GM12878 (cell line): ENCODE measurements at regions not wholly inside any gene's neighbourhood (a gene's known extent, or its start where the extent isn't known, plus 50 kb on each side); places are given as distances from the start of the nearest gene placed in this dataset.

Experiments
- ATAC-seq: fragments of 200-7000 bp; cut with Tn5 transposase; 3 replicates; pipeline ENCODE4 v1.9.1; 2020; ENCODE audit warnings: mild to moderate bottlenecking, moderate library complexity
- BruUV-seq: library from RNA; stranded (reverse); fragments of 400-500 nt; replicated peaks from 2 replicates; lab custom pipeline; 2021; lab: Mats Ljungman, UMichigan
- CTCF ChIA-PET: fragments of 300-600 bp; sonication (Branson Sonifier 250); formaldehyde crosslinking; extraction: SDS; loops from one replicate; lab custom pipeline; 2021; ENCODE audit warnings: inconsistent platforms; lab: Yijun Ruan, JAX
- POLR2A ChIA-PET: fragments of 350-600 bp; formaldehyde crosslinking; extraction: SDS; loops from one replicate; lab custom pipeline; 2021; ENCODE audit warnings: inconsistent platforms; lab: Charles Lee
- RAD21 ChIA-PET: fragments of 300-600 bp; sonication (Branson Sonifier 250); formaldehyde crosslinking; loops from one replicate; lab custom pipeline; 2023; ENCODE audit warnings: antibody characterized with exemption; ENCODE audit not compliant: unreplicated experiment; lab: Charles Lee
- SMC1A ChIA-PET: fragments of 300-600 bp; sonication (Branson Sonifier 250); formaldehyde crosslinking; loops from one replicate; lab custom pipeline; 2023; ENCODE audit not compliant: unreplicated experiment, uncharacterized antibody; lab: Charles Lee
- DNase-seq: peaks from one replicate; pipeline ENCODE4 v3.0.0-alpha.2; 2011; ENCODE audit warnings: low read depth, low spot score
- FAIRE-seq: peaks from 3 replicates; lab custom pipeline; 2011; peaks lifted over from hg19 to GRCh38; lab: Jason Lieb, UNC
- H2AFZ ChIP-seq: 2 replicates; pipeline ENCODE4 v1.6.0; 2011; ENCODE audit warnings: low read depth, low read length, control low read depth; ENCODE audit not compliant: control insufficient read depth
- H3K27ac ChIP-seq: 2 replicates; pipeline ENCODE4 v1.5.1; 2011; ENCODE audit warnings: control low read depth; ENCODE audit not compliant: control insufficient read depth, insufficient read depth
- H3K27me3 ChIP-seq, 2 experiments: replicated peaks in 1 of 2; 2 replicates each; pipeline versions ENCODE4 v1.6.0 to v1.6.1; 2011; ENCODE audit warnings: low read length in 1 of 2; ENCODE audit not compliant: control insufficient read depth in 2 of 2, insufficient read depth in 2 of 2
- H3K36me3 ChIP-seq, 2 experiments: 2 replicates each; pipeline ENCODE4 v1.5.1; 2011; ENCODE audit warnings: low read length in 1 of 2; ENCODE audit not compliant: control insufficient read depth in 2 of 2, insufficient read depth in 2 of 2
- H3K4me1 ChIP-seq: 2 replicates; pipeline ENCODE4 v1.6.1; 2011; ENCODE audit warnings: mild to moderate bottlenecking, low read length, moderate library complexity, mixed read lengths; ENCODE audit not compliant: control insufficient read depth, insufficient read depth
- H3K4me2 ChIP-seq: 2 replicates; pipeline ENCODE4 v1.6.0; 2011; ENCODE audit warnings: control low read depth; ENCODE audit not compliant: control insufficient read depth, insufficient read depth
- H3K4me3 ChIP-seq: fragments of 200-600 bp; sonication (generic); 2 replicates; pipeline ENCODE4 v1.5.1; 2016
- H3K79me2 ChIP-seq: 2 replicates; pipeline ENCODE4 v1.6.0; 2011; ENCODE audit warnings: low read length; ENCODE audit not compliant: control insufficient read depth, insufficient read depth
- H3K9ac ChIP-seq: 2 replicates; pipeline ENCODE4 v1.8.0; 2011; ENCODE audit warnings: low read length, control low read depth, mixed read lengths; ENCODE audit not compliant: control insufficient read depth, insufficient read depth
- H3K9me3 ChIP-seq: replicated peaks from 3 replicates; pipeline ENCODE4 v1.5.1; 2011; ENCODE audit warnings: mild to moderate bottlenecking, low read length; ENCODE audit not compliant: control insufficient read depth, insufficient read depth
- H4K20me1 ChIP-seq: 2 replicates; pipeline ENCODE4 v1.6.0; 2011; ENCODE audit not compliant: control insufficient read depth, insufficient read depth
- BMI1 ChIP-seq: fragments of 450-650 bp; IDR thresholded peaks from 2 replicates; pipeline ENCODE4 v1.6.1; 2016; ENCODE audit warnings: mild to moderate bottlenecking, moderate library complexity, borderline replicate concordance
- CBFB ChIP-seq: IDR thresholded peaks from 2 replicates; pipeline ENCODE4 v1.6.1; 2016; ENCODE audit warnings: antibody characterized with exemption, low read depth
- DPF2 ChIP-seq: fragments of 450-650 bp; IDR thresholded peaks from 2 replicates; pipeline ENCODE4 v1.6.1; 2017; ENCODE audit warnings: mild to moderate bottlenecking
- EED ChIP-seq: sonication (generic); IDR thresholded peaks from 2 replicates; pipeline ENCODE4 v1.6.1; 2016; ENCODE audit warnings: antibody characterized with exemption, low read depth
- EZH2 ChIP-seq: IDR thresholded peaks from 2 replicates; pipeline ENCODE4 v1.6.1; 2012; ENCODE audit warnings: low read depth, mild to moderate bottlenecking, control low read depth, inconsistent platforms, low read length, borderline replicate concordance; ENCODE audit not compliant: control insufficient read depth
- NFXL1 ChIP-seq: fragments of 450-650 bp; IDR thresholded peaks from 2 replicates; pipeline ENCODE4 v1.6.1; 2017; ENCODE audit warnings: antibody characterized with exemption, mild to moderate bottlenecking, borderline replicate concordance
- NR2C1 ChIP-seq: fragments of 450-650 bp; IDR thresholded peaks from 2 replicates; pipeline ENCODE4 v1.6.1; 2017; ENCODE audit warnings: antibody characterized with exemption, mild to moderate bottlenecking, moderate library complexity
- RAD51 ChIP-seq: fragments of 450-650 bp; IDR thresholded peaks from 2 replicates; pipeline ENCODE4 v1.6.1; 2016; ENCODE audit warnings: moderate library complexity, mild to moderate bottlenecking, inconsistent platforms
- RFX5 ChIP-seq: IDR thresholded peaks from 2 replicates; pipeline ENCODE4 v1.6.1; 2011; ENCODE audit warnings: low read depth, low read length, improper control_type of control experiment
- SIN3A ChIP-seq: IDR thresholded peaks from 2 replicates; pipeline ENCODE4 v1.6.1; 2012; ENCODE audit warnings: low read depth, low read length, improper control_type of control experiment
- WGBS: methylation state at CpG from one replicate; pipeline ENCODE4 v1.1.6; 2016; ENCODE audit warnings: low lambda C conversion rate; ENCODE audit not compliant: insufficient replicate concordance, insufficient coverage; ENCODE audit errors: missing lambda C conversion rate; 5-methylcytosine and 5-hydroxymethylcytosine counted together
- in situ Hi-C: fragments of 300-500 bp; cut with MboI; formaldehyde crosslinking; loops from 9 replicates; pipeline ENCODE4 v1.14.3; 2018; ENCODE audit warnings: mixed read lengths
- intact Hi-C: fragments of 100-400 bp; cut with micrococcal nuclease; formaldehyde crosslinking; loops from one replicate; pipeline ENCODE4 v1.14.2; 2022; ENCODE audit not compliant: unreplicated experiment
- TF ChIP-seq, protein P1 (sequence below): fragments of 450-650 bp; IDR thresholded peaks from 2 replicates; pipeline ENCODE4 v1.6.1; 2014; ENCODE audit warnings: mild to moderate bottlenecking
- TF ChIP-seq, protein P2 (sequence below): fragments of 450-650 bp; IDR thresholded peaks from 2 replicates; pipeline ENCODE4 v1.6.1; 2017; ENCODE audit warnings: antibody characterized with exemption, mild to moderate bottlenecking, moderate library complexity
- TF ChIP-seq, protein P3 (sequence below), 3 experiments: IDR thresholded peaks in 2 of 3; conservative IDR thresholded peaks in 1 of 3; 2 replicates each; pipeline ENCODE4 v1.5.1; 2011; ENCODE audit warnings: low read depth in 3 of 3, low read length in 3 of 3, mild to moderate bottlenecking in 3 of 3, control low read depth in 2 of 3, moderate library complexity in 2 of 3, inconsistent platforms in 1 of 3, mixed read lengths in 1 of 3; ENCODE audit not compliant: control insufficient read depth in 2 of 3, insufficient read depth in 1 of 3; ENCODE audit errors: extremely low read depth in 1 of 3

DNA sequence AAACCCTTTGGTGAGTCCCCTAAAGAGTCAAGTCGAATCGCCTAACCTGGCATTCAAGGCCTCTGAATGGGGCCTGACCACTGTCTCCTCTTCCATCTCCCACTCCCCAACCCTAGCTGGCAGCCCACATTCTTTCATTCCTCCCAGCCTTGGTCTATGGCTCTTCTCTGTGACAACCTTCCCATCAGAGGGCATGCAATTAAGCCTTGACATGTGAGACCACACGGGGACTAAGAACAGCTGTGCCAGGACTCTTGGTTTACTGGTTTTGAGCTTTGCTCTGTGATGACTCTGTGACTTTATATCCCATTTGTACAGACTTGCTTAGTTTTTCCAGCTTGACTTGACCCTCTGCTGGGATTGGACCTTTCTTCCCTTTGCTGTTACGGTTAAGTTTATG is 116.6 kb downstream of the BUB3 start:
- intact Hi-C loops = no loop called here
- ChIA-PET POLR2A (no interaction called here), CTCF (interaction anchor here (0.9 to 1.4 kb wide), 2 partner anchors 225 to 228 kb away, joined by 3 read pairs; no protein-coding TSS in a partner anchor), RAD21 (no interaction called here), SMC1A (no interaction called here)
- ATAC-seq = no peak
- Histone ChIP-seq H3K36me3 (no peaks in the 10 kb centered on the region), H2AFZ (no peak overlapping the region), H4K20me1 (no peaks in the 10 kb centered on the region), H3K4me1 (no peaks in the 10 kb centered on the region), H3K27ac (no peak overlapping the region), H3K9ac (no peak overlapping the region), H3K79me2 (no peaks in the 10 kb centered on the region), H3K4me3 (no peak overlapping the region), H3K27me3 (no peaks in the 10 kb centered on the region), H3K4me2 (no peak overlapping the region), H3K9me3 (no peaks in the 10 kb centered on the region; the same call in 2 of the 3 replicates)
- in situ Hi-C loops = no loop called here
- BruUV-seq = no TSS peak
- WGBS = 85% methylated on average over 4 of the region's 4 CpGs
- FAIRE-seq = no peak
- DNase-seq = no peak
- TF ChIP-seq CBFB = no peak
- no peak for TF ChIP-seq NR2C1
- TF ChIP-seq EED = no peak
- TF ChIP-seq RFX5 = no peak
- TF ChIP-seq RAD51 = no peak

DNA sequence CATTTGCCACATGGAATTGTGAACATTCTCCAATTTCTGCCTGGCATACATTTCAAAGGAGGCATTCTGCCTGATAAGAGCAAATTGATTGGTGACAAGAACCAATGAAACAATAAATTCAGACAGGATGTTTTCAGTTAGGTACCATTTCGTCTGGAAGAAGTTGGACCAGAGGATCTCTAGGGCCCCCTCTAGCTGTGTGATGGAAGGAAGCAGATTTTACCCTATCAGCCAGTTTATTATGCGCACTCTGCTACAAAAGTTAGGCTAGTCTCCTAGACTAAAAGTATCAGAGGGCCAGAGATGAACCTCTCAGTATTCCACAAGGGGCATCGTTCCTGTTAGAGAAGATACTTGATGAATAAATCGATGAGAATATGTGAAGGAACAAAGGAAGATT is 118.0 kb downstream of the BUB3 start:
- Histone ChIP-seq H3K27me3 (no peaks in the 10 kb centered on the region), H4K20me1 (no peaks in the 10 kb centered on the region), H3K79me2 (no peaks in the 10 kb centered on the region), H3K9ac (no peak overlapping the region), H3K4me1 (no peaks in the 10 kb centered on the region), H2AFZ (no peak overlapping the region), H3K9me3 (no peaks in the 10 kb centered on the region; the same call in 2 of the 3 replicates), H3K27ac (no peak overlapping the region), H3K4me2 (no peak overlapping the region), H3K4me3 (no peak overlapping the region), H3K36me3 (no peaks in the 10 kb centered on the region)
- DNase-seq = no peak
- in situ Hi-C loops (no loop called here), intact Hi-C loops (no loop called here)
- ChIA-PET SMC1A (no interaction called here), RAD21 (no interaction called here), CTCF (interaction anchor here (1.1 kb wide), 1 partner anchor 107 kb away, joined by 3 read pairs; no protein-coding TSS in a partner anchor), POLR2A (no interaction called here)
- TF ChIP-seq SIN3A (no peak), EZH2 (no peak), RFX5 (no peak), BMI1 (no peak), NFXL1 (no peak), DPF2 (no peak)
- TF ChIP-seq, protein P1, sequence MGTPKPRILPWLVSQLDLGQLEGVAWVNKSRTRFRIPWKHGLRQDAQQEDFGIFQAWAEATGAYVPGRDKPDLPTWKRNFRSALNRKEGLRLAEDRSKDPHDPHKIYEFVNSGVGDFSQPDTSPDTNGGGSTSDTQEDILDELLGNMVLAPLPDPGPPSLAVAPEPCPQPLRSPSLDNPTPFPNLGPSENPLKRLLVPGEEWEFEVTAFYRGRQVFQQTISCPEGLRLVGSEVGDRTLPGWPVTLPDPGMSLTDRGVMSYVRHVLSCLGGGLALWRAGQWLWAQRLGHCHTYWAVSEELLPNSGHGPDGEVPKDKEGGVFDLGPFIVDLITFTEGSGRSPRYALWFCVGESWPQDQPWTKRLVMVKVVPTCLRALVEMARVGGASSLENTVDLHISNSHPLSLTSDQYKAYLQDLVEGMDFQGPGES = no peak
- TF ChIP-seq, protein P2, sequence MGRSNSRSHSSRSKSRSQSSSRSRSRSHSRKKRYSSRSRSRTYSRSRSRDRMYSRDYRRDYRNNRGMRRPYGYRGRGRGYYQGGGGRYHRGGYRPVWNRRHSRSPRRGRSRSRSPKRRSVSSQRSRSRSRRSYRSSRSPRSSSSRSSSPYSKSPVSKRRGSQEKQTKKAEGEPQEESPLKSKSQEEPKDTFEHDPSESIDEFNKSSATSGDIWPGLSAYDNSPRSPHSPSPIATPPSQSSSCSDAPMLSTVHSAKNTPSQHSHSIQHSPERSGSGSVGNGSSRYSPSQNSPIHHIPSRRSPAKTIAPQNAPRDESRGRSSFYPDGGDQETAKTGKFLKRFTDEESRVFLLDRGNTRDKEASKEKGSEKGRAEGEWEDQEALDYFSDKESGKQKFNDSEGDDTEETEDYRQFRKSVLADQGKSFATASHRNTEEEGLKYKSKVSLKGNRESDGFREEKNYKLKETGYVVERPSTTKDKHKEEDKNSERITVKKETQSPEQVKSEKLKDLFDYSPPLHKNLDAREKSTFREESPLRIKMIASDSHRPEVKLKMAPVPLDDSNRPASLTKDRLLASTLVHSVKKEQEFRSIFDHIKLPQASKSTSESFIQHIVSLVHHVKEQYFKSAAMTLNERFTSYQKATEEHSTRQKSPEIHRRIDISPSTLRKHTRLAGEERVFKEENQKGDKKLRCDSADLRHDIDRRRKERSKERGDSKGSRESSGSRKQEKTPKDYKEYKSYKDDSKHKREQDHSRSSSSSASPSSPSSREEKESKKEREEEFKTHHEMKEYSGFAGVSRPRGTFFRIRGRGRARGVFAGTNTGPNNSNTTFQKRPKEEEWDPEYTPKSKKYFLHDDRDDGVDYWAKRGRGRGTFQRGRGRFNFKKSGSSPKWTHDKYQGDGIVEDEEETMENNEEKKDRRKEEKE = no peak
- TF ChIP-seq, protein P3, sequence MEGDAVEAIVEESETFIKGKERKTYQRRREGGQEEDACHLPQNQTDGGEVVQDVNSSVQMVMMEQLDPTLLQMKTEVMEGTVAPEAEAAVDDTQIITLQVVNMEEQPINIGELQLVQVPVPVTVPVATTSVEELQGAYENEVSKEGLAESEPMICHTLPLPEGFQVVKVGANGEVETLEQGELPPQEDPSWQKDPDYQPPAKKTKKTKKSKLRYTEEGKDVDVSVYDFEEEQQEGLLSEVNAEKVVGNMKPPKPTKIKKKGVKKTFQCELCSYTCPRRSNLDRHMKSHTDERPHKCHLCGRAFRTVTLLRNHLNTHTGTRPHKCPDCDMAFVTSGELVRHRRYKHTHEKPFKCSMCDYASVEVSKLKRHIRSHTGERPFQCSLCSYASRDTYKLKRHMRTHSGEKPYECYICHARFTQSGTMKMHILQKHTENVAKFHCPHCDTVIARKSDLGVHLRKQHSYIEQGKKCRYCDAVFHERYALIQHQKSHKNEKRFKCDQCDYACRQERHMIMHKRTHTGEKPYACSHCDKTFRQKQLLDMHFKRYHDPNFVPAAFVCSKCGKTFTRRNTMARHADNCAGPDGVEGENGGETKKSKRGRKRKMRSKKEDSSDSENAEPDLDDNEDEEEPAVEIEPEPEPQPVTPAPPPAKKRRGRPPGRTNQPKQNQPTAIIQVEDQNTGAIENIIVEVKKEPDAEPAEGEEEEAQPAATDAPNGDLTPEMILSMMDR (IDR thresholded peaks at IDR 0.05 in 2 of 3, conservative IDR thresholded peaks at IDR 0.05 in 1 of 3; ENCODE audit: control insufficient read depth in 2 of 3, extremely low read depth in 1 of 3, insufficient read depth in 1 of 3, low read depth in 3 of 3, low read length in 3 of 3) = 0 out of 6 replicates have a peak, but pooled peaks of 2 of the 3 experiments have one; percentile 10 to 11
- BruUV-seq = no TSS peak
- ATAC-seq = no peak
- no peak for FAIRE-seq
- 66% methylated on average over 4 of the region's 4 CpGs for WGBS
